Left kidney (tissue), 1 donor: ENCODE measurements at regions not wholly inside any gene's neighbourhood (a gene's known extent, or its start where the extent isn't known, plus 50 kb on each side); places are given as distances from the start of the nearest gene placed in this dataset.
"Not testable (repeated sequence)": the region's sequence is repeated elsewhere in the genome, so short reads cannot be mapped to it uniquely, and the experiment has no call there.

ENCODE experiments used
- DNase-seq: peaks from one replicate; pipeline ENCODE4 v3.0.0-alpha.2; 2013

GRCh38 chr6:94217836-94218235 is 798.5 kb upstream of the EPHA7 start:
- DNase-seq = no peak

- no peak for DNase-seq
Observed at GRCh38 chr6:94215552-94215951, 796.2 kb upstream of the EPHA7 start.

GRCh38 chr6:94213226-94213625 is 793.9 kb upstream of the EPHA7 start:
- DNase-seq = no peak

GRCh38 chr6:94196891-94197290 is 777.5 kb upstream of the EPHA7 start:
- DNase-seq = no peak

GRCh38 chr6:94190030-94190429 is 770.7 kb upstream of the EPHA7 start:
- no peak for DNase-seq

GRCh38 chr6:94184666-94185464 is 765.5 kb upstream of the EPHA7 start:
- no peak for DNase-seq

GRCh38 chr6:94177429-94177828 is 758.1 kb upstream of the EPHA7 start:
- DNase-seq = no peak

- no peak for DNase-seq
Observed at GRCh38 chr6:94175465-94175864, 756.1 kb upstream of the EPHA7 start.

GRCh38 chr6:94163877-94164276 is 744.5 kb upstream of the EPHA7 start:
- DNase-seq = no peak

- no peak for DNase-seq
Observed at GRCh38 chr6:94150886-94151285, 731.5 kb upstream of the EPHA7 start.

- DNase-seq = no peak
Observed at GRCh38 chr6:94144807-94145206, 725.4 kb upstream of the EPHA7 start.

GRCh38 chr6:94137178-94137577 is 717.8 kb upstream of the EPHA7 start:
- DNase-seq = not testable (repeated sequence)

- no peak for DNase-seq
Observed at GRCh38 chr6:94133106-94133505, 713.7 kb upstream of the EPHA7 start.

- DNase-seq = no peak
Observed at GRCh38 chr6:94131271-94131670, 711.9 kb upstream of the EPHA7 start.

GRCh38 chr6:94130478-94130877 is 711.1 kb upstream of the EPHA7 start:
- no peak for DNase-seq

- no peak for DNase-seq
Observed at GRCh38 chr6:94129926-94130325, 710.6 kb upstream of the EPHA7 start.

- no peak for DNase-seq
Observed at GRCh38 chr6:94127716-94128115, 708.4 kb upstream of the EPHA7 start.

- no peak for DNase-seq
Observed at GRCh38 chr6:94124333-94124732, 705.0 kb upstream of the EPHA7 start.

GRCh38 chr6:94121094-94121493 is 701.7 kb upstream of the EPHA7 start:
- DNase-seq = no peak

GRCh38 chr6:94099072-94099471 is 679.7 kb upstream of the EPHA7 start:
- peak; percentile 2 for DNase-seq

- DNase-seq = no peak
Observed at GRCh38 chr6:94095961-94096360, 676.6 kb upstream of the EPHA7 start.

- DNase-seq = no peak
Observed at GRCh38 chr6:94089941-94090340, 670.6 kb upstream of the EPHA7 start.

- DNase-seq = no peak
Observed at GRCh38 chr6:94088870-94089269, 669.5 kb upstream of the EPHA7 start.

GRCh38 chr6:94074764-94075163 is 655.4 kb upstream of the EPHA7 start:
- DNase-seq = no peak
